GM12874 (cell line): ENCODE measurements at regions not wholly inside any gene's neighbourhood (a gene's known extent, or its start where the extent isn't known, plus 50 kb on each side); places are given as distances from the start of the nearest gene placed in this dataset.

Source experiments
- CTCF ChIP-seq: IDR thresholded peaks from 2 replicates; pipeline ENCODE4 v1.5.1; 2011; ENCODE audit warnings: low read depth, mild to moderate bottlenecking, control low read depth, low read length, moderate library complexity; ENCODE audit not compliant: insufficient read depth

- TF ChIP-seq CTCF, result no peak
Observed at GRCh38 chr6:26149240-26149639, 62.0 kb downstream of the HFE start.

GRCh38 chr6:26152226-26153101 is 65.2 kb downstream of the HFE start:
- no peak for TF ChIP-seq CTCF

GRCh38 chr6:26155061-26155930 is 68.1 kb downstream of the HFE start:
- no peak for TF ChIP-seq CTCF

- no peak for TF ChIP-seq CTCF
Observed at GRCh38 chr6:26156105-26156849, 69.0 kb downstream of the HFE start.

GRCh38 chr6:26156850-26157250 is 69.6 kb downstream of the HFE start:
- TF ChIP-seq CTCF, result no peak

- TF ChIP-seq CTCF, result no peak
Observed at GRCh38 chr6:26157251-26158075, 70.2 kb downstream of the HFE start.
